Esophagus muscularis mucosa (tissue), 4 donors: ENCODE measurements at regions not wholly inside any gene's neighbourhood (a gene's known extent, or its start where the extent isn't known, plus 50 kb on each side); places are given as distances from the start of the nearest gene placed in this dataset.

Experiments used
- DNase-seq: peaks from one replicate; pipeline ENCODE4 v3.0.0-alpha.2; 2017; ENCODE audit errors: extremely low spot score
- H3K27ac ChIP-seq, 4 donors: fragments of 200-600 bp; sonication (generic); replicated peaks in 1 of 4; 1 replicate in 3 of 4; 2 replicates in 1 of 4; pipeline ENCODE4 v1.5.1; 2016 to 2019; ENCODE audit warnings: mild to moderate bottlenecking in 1 of 4
- H3K27me3 ChIP-seq, 4 donors: fragments of 200-600 bp; sonication (generic); one replicate each; pipeline versions ENCODE4 v1.5.1 to v1.6.0; 2016 to 2019
- H3K36me3 ChIP-seq, 4 donors: fragments of 200-600 bp; sonication (generic); one replicate each; pipeline ENCODE4 v1.5.1; 2016 to 2019
- H3K4me1 ChIP-seq, 4 donors: fragments of 200-600 bp; sonication (generic); one replicate each; pipeline ENCODE4 v1.5.1; 2016 to 2019
- H3K4me3 ChIP-seq, 4 donors: fragments of 200-600 bp; sonication (generic); 1 replicate in 2 of 4; 2 replicates in 2 of 4; pipeline ENCODE4 v1.5.1; 2016 to 2019; ENCODE audit warnings: mild to moderate bottlenecking in 4 of 4, moderate library complexity in 1 of 4
- H3K9me3 ChIP-seq, 4 donors: fragments of 200-600 bp; sonication (generic); 1 replicate in 3 of 4; 2 replicates in 1 of 4; pipeline ENCODE4 v1.5.1; 2016 to 2019
- CTCF ChIP-seq, 3 experiments: fragments of 200-600 bp in 2 of 3; fragments of 450-650 bp in 1 of 3; sonication (generic) in 2 of 3; IDR thresholded peaks; one replicate each; pipeline ENCODE4 v1.5.1; 2017 to 2019; ENCODE audit warnings: antibody characterized with exemption in 3 of 3, mild to moderate bottlenecking in 2 of 3, moderate library complexity in 1 of 3
- EP300 ChIP-seq: sonication (generic); formaldehyde crosslinking; IDR thresholded peaks from one replicate; pipeline ENCODE4 v1.6.1; 2017; ENCODE audit warnings: antibody characterized with exemption
- POLR2A ChIP-seq: fragments of 450-650 bp; IDR thresholded peaks from one replicate; pipeline ENCODE4 v1.6.1; 2017; ENCODE audit warnings: antibody characterized with exemption, moderate library complexity, mild to moderate bottlenecking, low read depth
- POLR2AphosphoS5 ChIP-seq, 2 donors: sonication (generic); formaldehyde crosslinking; IDR thresholded peaks; one replicate each; pipeline ENCODE4 v1.6.1; 2017; ENCODE audit warnings: antibody characterized with exemption in 2 of 2
- WGBS: methylation state at CpG from one replicate; pipeline ENCODE4 v1.1.5; 2018; 5-methylcytosine and 5-hydroxymethylcytosine counted together
- intact Hi-C: fragments of 100-400 bp; cut with DNase I; formaldehyde crosslinking; loops from one replicate; pipeline ENCODE4 v1.15.1; 2023

- TF ChIP-seq POLR2AphosphoS5 (IDR thresholded peaks at IDR 0.05) (no peak), CTCF (IDR thresholded peaks at IDR 0.05) (no peak), POLR2A (no peak), EP300 (no peak)
- H3K4me3 ChIP-seq = no peak overlapping the region
- H3K27ac ChIP-seq = no peak overlapping the region
- peaks cover 0 to 9% (median 4%) of the 10 kb centered on the region in 4 donors for H3K4me1 ChIP-seq
- no peaks in the 10 kb centered on the region for H3K27me3 ChIP-seq
- 71% methylated on average over 4 of the region's 4 CpGs for WGBS
- no peak for DNase-seq
- H3K9me3 ChIP-seq = peaks cover 0 to 18% (median 12%) of the 10 kb centered on the region in 4 donors
- no peaks in the 10 kb centered on the region for H3K36me3 ChIP-seq
- intact Hi-C loops = no loop called here
These were observed 159.3 kb upstream of the TMEM196 start for GRCh38 chr7:19932549-19933249.

- no peaks in the 10 kb centered on the region for H3K36me3 ChIP-seq
- peaks cover 0 to 9% (median 4%) of the 10 kb centered on the region in 4 donors for H3K4me1 ChIP-seq
- TF ChIP-seq POLR2AphosphoS5 (IDR thresholded peaks at IDR 0.05) (no peak), POLR2A (no peak), CTCF (IDR thresholded peaks at IDR 0.05) (no peak), EP300 (no peak)
- H3K27me3 ChIP-seq = no peaks in the 10 kb centered on the region
- DNase-seq = no peak
- 54% methylated on average over 2 of the region's 2 CpGs for WGBS
- no peak overlapping the region for H3K27ac ChIP-seq
- H3K9me3 ChIP-seq = peaks cover 0 to 5% (median 0%) of the 10 kb centered on the region in 4 donors
- no peak overlapping the region for H3K4me3 ChIP-seq
- intact Hi-C loops = no loop called here
These were observed 157.4 kb upstream of the TMEM196 start for GRCh38 chr7:19930851-19931250.

- H3K27ac ChIP-seq = no peak overlapping the region
- H3K4me3 ChIP-seq = no peak overlapping the region
- intact Hi-C loops = no loop called here
- WGBS = 71% methylated on average over 1 of the region's 1 CpG
- DNase-seq = no peak
- H3K9me3 ChIP-seq = no peaks in the 10 kb centered on the region
- no peaks in the 10 kb centered on the region for H3K27me3 ChIP-seq
- no peaks in the 10 kb centered on the region for H3K36me3 ChIP-seq
- H3K4me1 ChIP-seq = peaks cover 0 to 9% (median 4%) of the 10 kb centered on the region in 4 donors
- no peak for TF ChIP-seq CTCF (IDR thresholded peaks at IDR 0.05)
- TF ChIP-seq POLR2AphosphoS5 (IDR thresholded peaks at IDR 0.05) = no peak
- TF ChIP-seq EP300 = no peak
- no peak for TF ChIP-seq POLR2A
These were observed 156.6 kb upstream of the TMEM196 start for GRCh38 chr7:19930051-19930450.

- DNase-seq = no peak
- Histone ChIP-seq H3K9me3 (no peaks in the 10 kb centered on the region), H3K4me3 (no peak overlapping the region), H3K27me3 (no peaks in the 10 kb centered on the region), H3K4me1 (peaks cover 0 to 9% (median 4%) of the 10 kb centered on the region in 4 donors), H3K36me3 (no peaks in the 10 kb centered on the region), H3K27ac (no peak overlapping the region)
- intact Hi-C loops = no loop called here
- no peak for TF ChIP-seq CTCF (IDR thresholded peaks at IDR 0.05)
- TF ChIP-seq POLR2AphosphoS5 (IDR thresholded peaks at IDR 0.05) = no peak
- TF ChIP-seq POLR2A = no peak
- no peak for TF ChIP-seq EP300
These were observed 154.8 kb upstream of the TMEM196 start for GRCh38 chr7:19928247-19928646.

- Histone ChIP-seq H3K36me3 (no peaks in the 10 kb centered on the region), H3K27me3 (no peaks in the 10 kb centered on the region), H3K4me1 (peaks cover 0 to 28% (median 23%) of the 10 kb centered on the region in 4 donors), H3K27ac (peak overlapping the region in 1 of 4 donors; percentile 60), H3K9me3 (no peaks in the 10 kb centered on the region), H3K4me3 (no peak overlapping the region)
- DNase-seq = no peak
- intact Hi-C loops = no loop called here
- WGBS = 86% methylated on average over 7 of the region's 7 CpGs
- no peak for TF ChIP-seq CTCF (IDR thresholded peaks at IDR 0.05)
- no peak for TF ChIP-seq POLR2A
- TF ChIP-seq POLR2AphosphoS5 (IDR thresholded peaks at IDR 0.05) = no peak
- no peak for TF ChIP-seq EP300
These were observed 147.3 kb upstream of the TMEM196 start for GRCh38 chr7:19920705-19921104.
